H1 (cell line): ENCODE measurements at regions not wholly inside any gene's neighbourhood (a gene's known extent, or its start where the extent isn't known, plus 50 kb on each side); places are given as distances from the start of the nearest gene placed in this dataset.

Experiments used
- CTCF ChIA-PET: fragments of 300-600 bp; sonication (Branson Sonifier 250); formaldehyde crosslinking; loops from one replicate; lab custom pipeline; 2021; ENCODE audit not compliant: partially characterized antibody; lab: Charles Lee
- POLR2A ChIA-PET: fragments of 300-600 bp; sonication (Branson Sonifier 250); formaldehyde crosslinking; loops from one replicate; lab custom pipeline; 2021; ENCODE audit warnings: inconsistent platforms; ENCODE audit not compliant: partially characterized antibody; lab: Charles Lee
- DNase-seq, 2 experiments: peaks; one replicate each; pipeline versions ENCODE4 v3.0.0 to v3.0.0-alpha.2; 2010 to 2022; ENCODE audit warnings: low spot score in 2 of 2, low read depth in 1 of 2, mixed read lengths in 1 of 2
- FAIRE-seq: peaks from 2 replicates; lab custom pipeline; 2011; peaks lifted over from hg19 to GRCh38; lab: Jason Lieb, UNC
- H2AFZ ChIP-seq: 2 replicates; pipeline ENCODE4 v1.8.1; 2012; ENCODE audit warnings: low read length, inconsistent platforms
- H2AK5ac ChIP-seq: 2 replicates; pipeline ENCODE4 v1.6.1; 2013; ENCODE audit warnings: low read depth, low read length
- H2BK120ac ChIP-seq: replicated peaks from 2 replicates; pipeline ENCODE3; 2013; ENCODE audit warnings: low read depth, low read length, inconsistent platforms
- H2BK12ac ChIP-seq: 2 replicates; pipeline ENCODE4 v1.6.1; 2013; ENCODE audit warnings: low read depth, low read length
- H2BK15ac ChIP-seq: 2 replicates; pipeline ENCODE4 v1.6.1; 2013; ENCODE audit warnings: low read length
- H2BK20ac ChIP-seq: 2 replicates; pipeline ENCODE4 v1.6.1; 2013; ENCODE audit warnings: low read length
- H2BK5ac ChIP-seq: 2 replicates; pipeline ENCODE4 v1.6.1; 2013; ENCODE audit warnings: low read depth, low read length
- H3K14ac ChIP-seq: 2 replicates; pipeline ENCODE4 v1.6.1; 2013; ENCODE audit warnings: inconsistent platforms; ENCODE audit not compliant: insufficient read length
- H3K18ac ChIP-seq: 2 replicates; pipeline ENCODE4 v1.6.1; 2013; ENCODE audit warnings: low read length; ENCODE audit errors: extremely low read depth
- H3K23ac ChIP-seq: 2 replicates; pipeline ENCODE4 v1.6.1; 2013; ENCODE audit warnings: inconsistent platforms; ENCODE audit not compliant: insufficient read length
- H3K23me2 ChIP-seq: 2 replicates; pipeline ENCODE4 v1.6.1; 2013; ENCODE audit warnings: low read depth, low read length
- H3K27ac ChIP-seq: 2 replicates; pipeline ENCODE4 v1.6.1; 2011; ENCODE audit warnings: low read depth, low read length, inconsistent platforms
- H3K27me3 ChIP-seq, 4 experiments: replicated peaks in 1 of 4; 1 replicate in 1 of 4; 2 replicates in 3 of 4; pipeline versions ENCODE4 v1.6.1 to v1.8.1; 2011 to 2013; ENCODE audit warnings: low read length in 3 of 4, mild to moderate bottlenecking in 3 of 4, inconsistent platforms in 2 of 4, mixed read lengths in 2 of 4, moderate library complexity in 1 of 4; ENCODE audit not compliant: control insufficient read depth in 3 of 4, insufficient read depth in 3 of 4; ENCODE audit errors: extremely low read depth in 1 of 4
- H3K36me3 ChIP-seq, 4 experiments: 2 replicates each; pipeline versions ENCODE4 v1.6.1 to v1.8.1; 2011 to 2013; ENCODE audit warnings: mild to moderate bottlenecking in 4 of 4, low read length in 3 of 4, moderate library complexity in 2 of 4, control low read depth in 1 of 4, inconsistent platforms in 1 of 4; ENCODE audit not compliant: insufficient read depth in 4 of 4, control insufficient read depth in 2 of 4
- H3K4ac ChIP-seq: replicated peaks from 2 replicates; pipeline ENCODE3; 2013; ENCODE audit warnings: low read length, low read depth, mixed read lengths, inconsistent platforms; ENCODE audit not compliant: insufficient read length
- H3K4me1 ChIP-seq, 4 experiments: replicated peaks in 1 of 4; 1 replicate in 1 of 4; 2 replicates in 3 of 4; pipeline versions ENCODE4 v1.6.1 to v1.8.1; 2011 to 2013; ENCODE audit warnings: low read length in 3 of 4, inconsistent platforms in 2 of 4, mixed read lengths in 1 of 4; ENCODE audit not compliant: insufficient read depth in 4 of 4, control insufficient read depth in 3 of 4
- H3K4me2 ChIP-seq, 2 experiments: 2 replicates each; pipeline versions ENCODE4 v1.6.1 to v1.8.1; 2011 to 2013; ENCODE audit warnings: low read depth in 2 of 2, low read length in 2 of 2, control low read depth in 1 of 2, inconsistent platforms in 1 of 2, mild to moderate bottlenecking in 1 of 2; ENCODE audit not compliant: insufficient read depth in 1 of 2
- H3K4me3 ChIP-seq, 4 experiments: fragments of 200-600, 300-600 bp in 1 of 4; sonication (generic), shearing (Covaris generic), sonication (Bioruptor Twin) in 1 of 4; 2 replicates each; pipeline versions ENCODE4 v1.5.1 to v1.8.1; 2011 to 2016; ENCODE audit warnings: low read length in 4 of 4, low read depth in 3 of 4, control low read depth in 2 of 4, inconsistent platforms in 2 of 4, mild to moderate bottlenecking in 2 of 4, mixed read lengths in 1 of 4, moderate library complexity in 1 of 4; ENCODE audit not compliant: insufficient read depth in 2 of 4; ENCODE audit errors: extremely low read depth in 1 of 4
- H3K56ac ChIP-seq: replicated peaks from 2 replicates; pipeline ENCODE3; 2013; ENCODE audit warnings: low read depth, mild to moderate bottlenecking, mixed read lengths, low read length, inconsistent platforms; ENCODE audit not compliant: insufficient read length
- H3K79me1 ChIP-seq: 2 replicates; pipeline ENCODE4 v1.6.1; 2013; ENCODE audit warnings: low read depth, low read length, control low read depth
- H3K79me2 ChIP-seq, 2 experiments: 2 replicates each; pipeline versions ENCODE4 v1.6.1 to v1.8.1; 2012 to 2013; ENCODE audit warnings: low read length in 2 of 2, mild to moderate bottlenecking in 2 of 2, inconsistent platforms in 1 of 2; ENCODE audit not compliant: insufficient read depth in 2 of 2, control insufficient read depth in 1 of 2
- H3K9ac ChIP-seq, 4 experiments: replicated peaks in 1 of 4; 1 replicate in 1 of 4; 2 replicates in 3 of 4; pipeline versions ENCODE4 v1.6.1 to v1.8.1; 2011 to 2013; ENCODE audit warnings: low read depth in 3 of 4, low read length in 3 of 4, control low read depth in 2 of 4, mild to moderate bottlenecking in 2 of 4, moderate library complexity in 2 of 4, inconsistent platforms in 1 of 4; ENCODE audit errors: extremely low read depth in 1 of 4
- H3K9me3 ChIP-seq, 2 experiments: 2 replicates each; pipeline versions ENCODE4 v1.6.1 to v1.8.1; 2012 to 2013; ENCODE audit warnings: mild to moderate bottlenecking in 2 of 2, moderate library complexity in 2 of 2, control low read depth in 1 of 2, inconsistent platforms in 1 of 2, low read depth in 1 of 2, low read length in 1 of 2, mixed read lengths in 1 of 2; ENCODE audit not compliant: insufficient read depth in 2 of 2
- H4K20me1 ChIP-seq, 2 experiments: replicated peaks in 1 of 2; 2 replicates each; pipeline versions ENCODE3 to v1.8.1; 2011 to 2013; ENCODE audit warnings: inconsistent platforms in 2 of 2, low read length in 2 of 2, mild to moderate bottlenecking in 1 of 2; ENCODE audit not compliant: insufficient read depth in 2 of 2, control insufficient read depth in 1 of 2
- H4K5ac ChIP-seq: 2 replicates; pipeline ENCODE4 v1.6.1; 2013; ENCODE audit warnings: low read length, low read depth, mixed read lengths, inconsistent platforms; ENCODE audit not compliant: insufficient read length
- H4K8ac ChIP-seq: 2 replicates; pipeline ENCODE4 v1.8.0; 2013; ENCODE audit warnings: mild to moderate bottlenecking, moderate library complexity, low read length, inconsistent platforms; ENCODE audit not compliant: insufficient read depth; ENCODE audit errors: extremely low read depth
- H4K91ac ChIP-seq: replicated peaks from 2 replicates; pipeline ENCODE3; 2013; ENCODE audit warnings: low read length, mixed read lengths, inconsistent platforms; ENCODE audit not compliant: insufficient read length
- ATF3 ChIP-seq: IDR thresholded peaks from 2 replicates; pipeline ENCODE4 v1.6.1; 2011; ENCODE audit warnings: low read depth, mild to moderate bottlenecking, low read length; ENCODE audit not compliant: insufficient read depth
- WGBS, 2 experiments: shearing (Covaris generic) in 1 of 2; methylation state at CpG; one replicate each; pipeline versions ENCODE4 v1.1.6 to v1.1.7; 2013 to 2015; ENCODE audit warnings: low lambda C conversion rate in 2 of 2, mixed read lengths in 2 of 2, inconsistent platforms in 1 of 2, low coverage in 1 of 2, missing lambda C conversion rate in 1 of 2; ENCODE audit not compliant: insufficient replicate concordance in 2 of 2, insufficient coverage in 1 of 2, insufficient read length in 1 of 2; ENCODE audit errors: extremely low coverage in 1 of 2, missing lambda C conversion rate in 1 of 2; 5-methylcytosine and 5-hydroxymethylcytosine counted together

DNA sequence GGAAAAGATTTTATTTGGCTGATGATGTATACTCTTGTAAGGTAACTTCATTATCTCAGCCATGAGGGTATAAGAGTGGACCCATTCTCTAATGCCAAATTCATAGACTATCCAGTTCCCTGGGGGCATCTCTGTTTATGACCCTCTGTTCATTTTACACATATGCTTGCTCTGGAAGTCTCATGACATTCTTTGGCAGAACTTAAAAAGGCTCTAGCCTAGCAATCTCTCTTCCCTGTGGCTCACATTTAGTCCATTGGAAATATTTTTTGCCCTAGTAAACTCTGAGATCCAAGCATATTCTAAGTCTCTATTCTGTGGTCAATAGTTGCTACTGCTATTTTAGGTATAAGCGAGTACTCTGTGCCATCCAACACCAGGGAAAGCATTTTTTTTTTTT, 1201.8 kb upstream of the ZEB2 start:
- ChIA-PET CTCF (no interaction called here), POLR2A (no interaction called here)
- H2AFZ ChIP-seq = no peak overlapping the region
- no peaks in the 10 kb centered on the region for H3K23me2 ChIP-seq
- no peak overlapping the region for H3K27ac ChIP-seq
- no peak overlapping the region for H3K4me3 ChIP-seq
- no peak overlapping the region for H3K14ac ChIP-seq
- no peak overlapping the region for H2BK120ac ChIP-seq
- H3K79me2 ChIP-seq = no peaks in the 10 kb centered on the region
- no peak overlapping the region for H2BK15ac ChIP-seq
- H3K27me3 ChIP-seq = peaks cover 0 to 1% (median 0%) of the 10 kb centered on the region in 4 experiments; a peak in 1 of 7 replicates
- no peaks in the 10 kb centered on the region for H3K79me1 ChIP-seq
- no peak overlapping the region for H4K91ac ChIP-seq
- no peaks in the 10 kb centered on the region for H3K4me1 ChIP-seq
- H3K9ac ChIP-seq = no peak overlapping the region
- no peak for FAIRE-seq
- no peak overlapping the region for H4K8ac ChIP-seq
- 89% methylated on average over 1 of the region's 1 CpG; no CpG with 5 or more reads in 1 of the 2 experiments for WGBS, 2 experiments
- H4K20me1 ChIP-seq = no peaks in the 10 kb centered on the region
- H3K56ac ChIP-seq = no peak overlapping the region
- H2BK12ac ChIP-seq = no peak overlapping the region
- H4K5ac ChIP-seq = no peak overlapping the region
- H2BK20ac ChIP-seq = no peak overlapping the region
- no peak overlapping the region for H2AK5ac ChIP-seq
- no peaks in the 10 kb centered on the region for H3K9me3 ChIP-seq
- DNase-seq = no peak
- H3K36me3 ChIP-seq = no peaks in the 10 kb centered on the region
- H3K4me2 ChIP-seq = no peak overlapping the region
- no peak overlapping the region for H3K4ac ChIP-seq
- no peak overlapping the region for H3K23ac ChIP-seq
- H2BK5ac ChIP-seq = no peak overlapping the region
- H3K18ac ChIP-seq = no peak overlapping the region
- TF ChIP-seq ATF3 = no peak
